ENCODE measurements at regions not wholly inside any gene's neighbourhood (a gene's known extent, or its start where the extent isn't known, plus 50 kb on each side); places are given as distances from the start of the nearest gene placed in this dataset.

DNA sequence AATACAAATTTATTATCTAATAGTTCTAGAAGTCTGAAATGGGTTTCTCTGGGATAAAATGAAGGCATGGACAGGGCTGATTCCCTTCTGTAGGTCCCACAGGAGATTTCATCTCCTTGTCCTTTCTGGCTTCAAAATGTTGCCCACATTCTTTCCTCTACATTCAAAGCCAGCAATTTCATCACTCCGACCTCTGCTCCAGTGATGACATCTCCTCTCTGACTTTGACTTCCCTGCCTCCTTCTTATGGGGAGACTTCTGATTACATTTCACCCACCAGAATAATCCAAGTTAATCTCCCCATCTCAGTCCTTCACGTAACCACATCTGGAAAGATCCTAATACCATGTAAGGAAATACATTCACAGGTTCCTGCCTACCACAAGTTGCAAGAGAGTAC, 358.0 kb upstream of the C1orf87 start:
- ATAC-seq (replicated peaks in 1 of 4), result no peak
- peaks cover 11 to 16% (median 13%) of the 10 kb centered on the region in 3 donors for H3K9me3 Mint-ChIP-seq
- Histone ChIP-seq H3K27me3 (replicated peaks in 1 of 2; ENCODE audit: control insufficient read depth in 2 of 2, extremely low read depth in 1 of 2, insufficient read depth in 2 of 2, low read length in 1 of 2) (no peaks in the 10 kb centered on the region), H3K27ac (ENCODE audit: low read length) (no peak overlapping the region), H3K36me3 (ENCODE audit: control insufficient read depth in 2 of 2, extremely low read depth in 1 of 2, insufficient read depth in 1 of 2, low read length in 1 of 2) (no peaks in the 10 kb centered on the region), H3K4me3 (ENCODE audit: control insufficient read depth in 1 of 2, extremely low read depth in 1 of 2, low read length in 1 of 2) (no peak overlapping the region), H3K9me3 (no peaks in the 10 kb centered on the region), H3K4me1 (ENCODE audit: control insufficient read depth in 1 of 2, extremely low read depth in 1 of 2, insufficient read depth in 2 of 2, low read length in 2 of 2) (no peaks in the 10 kb centered on the region)
- no peak overlapping the region for H3K27ac Mint-ChIP-seq
- H3K4me1 Mint-ChIP-seq, result no peaks in the 10 kb centered on the region
- DNase-seq, result no peak
- H3K4me3 Mint-ChIP-seq, result no peak overlapping the region
- CTCF ChIA-PET, result no interaction called here
- no peaks in the 10 kb centered on the region for H3K27me3 Mint-ChIP-seq
- H3K36me3 Mint-ChIP-seq, result no peaks in the 10 kb centered on the region
- WGBS (ENCODE audit: insufficient coverage), result 100% methylated on average over 1 of the region's 2 CpGs
- POLR2A ChIA-PET, result no interaction called here

DNA sequence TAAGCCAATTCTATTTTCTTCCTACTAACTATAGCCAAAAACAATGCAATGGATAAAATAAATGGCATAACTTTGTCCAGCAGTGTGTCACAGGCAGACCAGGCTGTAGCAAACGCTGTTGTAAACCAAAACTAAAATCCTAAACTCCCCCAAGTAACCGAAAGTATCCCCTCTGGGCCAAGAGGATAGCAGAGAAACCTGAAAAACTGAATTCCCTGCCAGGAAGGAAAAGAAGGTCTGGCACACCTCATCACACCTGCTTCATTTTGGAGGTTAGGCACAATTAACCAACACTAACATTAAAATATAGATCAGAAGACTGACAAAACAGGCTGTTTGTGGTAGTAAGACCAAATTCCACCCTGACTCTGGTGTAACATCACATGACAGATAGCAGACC, 356.8 kb upstream of the C1orf87 start:
- no peak overlapping the region for H3K27ac ChIP-seq (ENCODE audit: low read length)
- H3K9me3 Mint-ChIP-seq, result peaks cover 4 to 10% (median 5%) of the 10 kb centered on the region in 3 donors
- DNase-seq (no peak), ATAC-seq (replicated peaks in 1 of 4) (no peak)
- no peak overlapping the region for H3K4me3 Mint-ChIP-seq
- H3K9me3 ChIP-seq, result no peaks in the 10 kb centered on the region
- 70% methylated on average over 2 of the region's 2 CpGs for WGBS (ENCODE audit: insufficient coverage)
- POLR2A ChIA-PET, result no interaction called here
- H3K27ac Mint-ChIP-seq, result no peak overlapping the region
- H3K36me3 Mint-ChIP-seq, result no peaks in the 10 kb centered on the region
- H3K4me1 Mint-ChIP-seq, result no peaks in the 10 kb centered on the region
- no peaks in the 10 kb centered on the region for H3K36me3 ChIP-seq (ENCODE audit: control insufficient read depth in 2 of 2, extremely low read depth in 1 of 2, insufficient read depth in 1 of 2, low read length in 1 of 2)
- no peak overlapping the region for H3K4me3 ChIP-seq (ENCODE audit: control insufficient read depth in 1 of 2, extremely low read depth in 1 of 2, low read length in 1 of 2)
- H3K27me3 Mint-ChIP-seq, result no peaks in the 10 kb centered on the region
- no peaks in the 10 kb centered on the region for H3K27me3 ChIP-seq (replicated peaks in 1 of 2; ENCODE audit: control insufficient read depth in 2 of 2, extremely low read depth in 1 of 2, insufficient read depth in 2 of 2, low read length in 1 of 2)
- no peaks in the 10 kb centered on the region for H3K4me1 ChIP-seq (ENCODE audit: control insufficient read depth in 1 of 2, extremely low read depth in 1 of 2, insufficient read depth in 2 of 2, low read length in 2 of 2)
- CTCF ChIA-PET, result no interaction called here

DNA sequence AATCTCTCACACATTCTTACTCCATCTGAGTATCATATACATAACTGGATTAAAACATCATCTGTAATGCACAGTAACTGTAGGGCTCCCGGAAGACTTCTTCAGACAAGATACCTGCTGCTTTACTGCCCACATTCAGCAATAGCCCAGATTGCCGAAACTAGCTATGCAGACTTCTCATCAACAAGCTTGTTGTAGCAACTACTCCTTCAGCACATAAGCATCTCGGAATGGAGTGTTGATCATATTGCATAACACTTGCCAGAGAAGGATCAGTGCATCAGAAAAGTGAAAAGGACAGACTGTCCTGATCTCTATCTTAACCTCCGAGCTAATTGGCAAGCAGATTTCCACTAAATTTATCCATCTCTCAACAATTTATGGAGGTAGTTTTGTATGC, 354.6 kb upstream of the C1orf87 start:
- Histone ChIP-seq H3K36me3 (ENCODE audit: control insufficient read depth in 2 of 2, extremely low read depth in 1 of 2, insufficient read depth in 1 of 2, low read length in 1 of 2) (no peaks in the 10 kb centered on the region), H3K27me3 (replicated peaks in 1 of 2; ENCODE audit: control insufficient read depth in 2 of 2, extremely low read depth in 1 of 2, insufficient read depth in 2 of 2, low read length in 1 of 2) (no peaks in the 10 kb centered on the region), H3K9me3 (no peaks in the 10 kb centered on the region), H3K4me1 (ENCODE audit: control insufficient read depth in 1 of 2, extremely low read depth in 1 of 2, insufficient read depth in 2 of 2, low read length in 2 of 2) (no peaks in the 10 kb centered on the region), H3K27ac (ENCODE audit: low read length) (no peak overlapping the region), H3K4me3 (ENCODE audit: control insufficient read depth in 1 of 2, extremely low read depth in 1 of 2, low read length in 1 of 2) (no peak overlapping the region)
- ATAC-seq (replicated peaks in 1 of 4) (no peak), DNase-seq (no peak)
- H3K4me3 Mint-ChIP-seq, result no peak overlapping the region
- 100% methylated on average over 2 of the region's 4 CpGs for WGBS (ENCODE audit: insufficient coverage)
- ChIA-PET CTCF (no interaction called here), POLR2A (no interaction called here)
- H3K9me3 Mint-ChIP-seq, result peaks cover 0 to 3% (median 0%) of the 10 kb centered on the region in 3 donors
- no peaks in the 10 kb centered on the region for H3K4me1 Mint-ChIP-seq
- no peaks in the 10 kb centered on the region for H3K36me3 Mint-ChIP-seq
- H3K27ac Mint-ChIP-seq, result no peak overlapping the region
- no peaks in the 10 kb centered on the region for H3K27me3 Mint-ChIP-seq

DNA sequence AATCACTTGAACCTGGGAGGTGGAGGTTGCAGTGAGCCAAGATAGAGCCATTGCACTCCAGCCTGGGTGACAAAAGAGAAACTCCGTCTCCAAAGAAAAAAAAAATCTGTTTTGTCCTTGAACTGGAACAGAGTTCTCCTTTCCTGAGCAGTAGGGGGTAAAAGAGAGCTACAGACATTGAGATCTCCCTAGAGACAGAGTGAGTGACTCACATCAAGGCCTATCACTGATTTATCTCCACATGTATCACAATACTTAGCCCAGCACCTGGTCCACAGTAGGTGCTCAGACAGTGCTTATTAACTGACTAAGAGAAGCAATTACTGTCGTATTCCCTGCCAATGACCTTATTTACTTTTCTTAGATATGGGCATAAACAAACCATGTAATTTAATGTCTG, 354.1 kb upstream of the C1orf87 start:
- POLR2A ChIA-PET, result no interaction called here
- H3K9me3 Mint-ChIP-seq, result peaks cover 0 to 3% (median 0%) of the 10 kb centered on the region in 3 donors
- 80% methylated on average over 1 of the region's 2 CpGs for WGBS (ENCODE audit: insufficient coverage)
- H3K27me3 Mint-ChIP-seq, result no peaks in the 10 kb centered on the region
- H3K27ac ChIP-seq (ENCODE audit: low read length), result no peak overlapping the region
- CTCF ChIA-PET, result no interaction called here
- no peaks in the 10 kb centered on the region for H3K27me3 ChIP-seq (replicated peaks in 1 of 2; ENCODE audit: control insufficient read depth in 2 of 2, extremely low read depth in 1 of 2, insufficient read depth in 2 of 2, low read length in 1 of 2)
- no peak overlapping the region for H3K27ac Mint-ChIP-seq
- H3K4me3 ChIP-seq (ENCODE audit: control insufficient read depth in 1 of 2, extremely low read depth in 1 of 2, low read length in 1 of 2), result no peak overlapping the region
- no peaks in the 10 kb centered on the region for H3K36me3 Mint-ChIP-seq
- H3K4me3 Mint-ChIP-seq, result no peak overlapping the region
- no peaks in the 10 kb centered on the region for H3K4me1 ChIP-seq (ENCODE audit: control insufficient read depth in 1 of 2, extremely low read depth in 1 of 2, insufficient read depth in 2 of 2, low read length in 2 of 2)
- no peak for ATAC-seq (replicated peaks in 1 of 4)
- H3K4me1 Mint-ChIP-seq, result no peaks in the 10 kb centered on the region
- no peak for DNase-seq
- H3K36me3 ChIP-seq (ENCODE audit: control insufficient read depth in 2 of 2, extremely low read depth in 1 of 2, insufficient read depth in 1 of 2, low read length in 1 of 2), result no peaks in the 10 kb centered on the region
- no peaks in the 10 kb centered on the region for H3K9me3 ChIP-seq

GRCh38 chr1:60427194-60427593, 353.6 kb upstream of the C1orf87 start:
- ATAC-seq (replicated peaks in 1 of 4), result no peak
- ChIA-PET CTCF (no interaction called here), POLR2A (no interaction called here)
- Histone ChIP-seq H3K4me1 (ENCODE audit: control insufficient read depth in 1 of 2, extremely low read depth in 1 of 2, insufficient read depth in 2 of 2, low read length in 2 of 2) (no peaks in the 10 kb centered on the region), H3K27ac (ENCODE audit: low read length) (no peak overlapping the region), H3K27me3 (replicated peaks in 1 of 2; ENCODE audit: control insufficient read depth in 2 of 2, extremely low read depth in 1 of 2, insufficient read depth in 2 of 2, low read length in 1 of 2) (no peaks in the 10 kb centered on the region), H3K4me3 (ENCODE audit: control insufficient read depth in 1 of 2, extremely low read depth in 1 of 2, low read length in 1 of 2) (no peak overlapping the region), H3K9me3 (no peaks in the 10 kb centered on the region), H3K36me3 (ENCODE audit: control insufficient read depth in 2 of 2, extremely low read depth in 1 of 2, insufficient read depth in 1 of 2, low read length in 1 of 2) (no peaks in the 10 kb centered on the region)
- no peaks in the 10 kb centered on the region for H3K4me1 Mint-ChIP-seq
- no peaks in the 10 kb centered on the region for H3K36me3 Mint-ChIP-seq
- no peak overlapping the region for H3K27ac Mint-ChIP-seq
- peaks cover 0 to 3% (median 0%) of the 10 kb centered on the region in 3 donors for H3K9me3 Mint-ChIP-seq
- H3K27me3 Mint-ChIP-seq, result no peaks in the 10 kb centered on the region
- H3K4me3 Mint-ChIP-seq, result no peak overlapping the region
- 71% methylated on average over 4 of the region's 4 CpGs for WGBS (ENCODE audit: insufficient coverage)
- no peak for DNase-seq

DNA sequence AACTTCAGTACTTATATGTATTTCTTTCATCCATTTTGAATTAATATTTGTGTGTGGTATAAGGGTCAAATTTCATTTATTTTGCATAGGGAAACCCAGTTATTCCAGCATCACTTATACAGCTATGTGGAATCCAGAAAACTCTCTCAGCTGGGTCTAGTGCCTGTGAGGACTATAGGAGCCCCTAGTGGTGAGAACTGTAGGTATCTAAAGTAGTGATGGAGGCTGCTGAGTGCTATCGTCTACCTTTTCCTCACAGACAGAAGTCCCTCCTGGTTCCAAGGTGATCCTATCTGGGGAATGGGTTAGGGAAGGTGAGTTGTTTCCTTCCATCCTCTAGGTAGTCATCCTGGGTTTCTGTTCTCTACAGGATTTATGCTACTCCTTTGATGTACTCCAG, 352.0 kb upstream of the C1orf87 start:
- Mint-ChIP-seq H3K4me1 (no peaks in the 10 kb centered on the region), H3K36me3 (no peaks in the 10 kb centered on the region), H3K27me3 (no peaks in the 10 kb centered on the region), H3K4me3 (no peak overlapping the region), H3K27ac (no peak overlapping the region), H3K9me3 (peaks cover 0 to 4% (median 3%) of the 10 kb centered on the region in 3 donors)
- Histone ChIP-seq H3K4me3 (ENCODE audit: control insufficient read depth in 1 of 2, extremely low read depth in 1 of 2, low read length in 1 of 2) (no peak overlapping the region), H3K27me3 (replicated peaks in 1 of 2; ENCODE audit: control insufficient read depth in 2 of 2, extremely low read depth in 1 of 2, insufficient read depth in 2 of 2, low read length in 1 of 2) (no peaks in the 10 kb centered on the region), H3K4me1 (ENCODE audit: control insufficient read depth in 1 of 2, extremely low read depth in 1 of 2, insufficient read depth in 2 of 2, low read length in 2 of 2) (no peaks in the 10 kb centered on the region), H3K36me3 (ENCODE audit: control insufficient read depth in 2 of 2, extremely low read depth in 1 of 2, insufficient read depth in 1 of 2, low read length in 1 of 2) (no peaks in the 10 kb centered on the region), H3K27ac (ENCODE audit: low read length) (no peak overlapping the region), H3K9me3 (no peaks in the 10 kb centered on the region)
- ATAC-seq (replicated peaks in 1 of 4), result no peak
- DNase-seq, result no peak
- ChIA-PET CTCF (no interaction called here), POLR2A (interaction anchor here in 1 of 2 donors (0.6 kb wide), 1 partner anchor 22 kb away, joined by 3 read pairs; no protein-coding TSS in a partner anchor)
- no CpG with 5 or more reads among the region's 1 CpG for WGBS (ENCODE audit: insufficient coverage)

- H3K9me3 ChIP-seq, result no peaks in the 10 kb centered on the region
- no peak overlapping the region for H3K4me3 ChIP-seq (ENCODE audit: control insufficient read depth in 1 of 2, extremely low read depth in 1 of 2, low read length in 1 of 2)
- no peaks in the 10 kb centered on the region for H3K4me1 ChIP-seq (ENCODE audit: control insufficient read depth in 1 of 2, extremely low read depth in 1 of 2, insufficient read depth in 2 of 2, low read length in 2 of 2)
- no CpG with 5 or more reads among the region's 5 CpGs for WGBS (ENCODE audit: insufficient coverage)
- H3K27ac ChIP-seq (ENCODE audit: low read length), result no peak overlapping the region
- no peak overlapping the region for H3K4me3 Mint-ChIP-seq
- no peaks in the 10 kb centered on the region for H3K36me3 Mint-ChIP-seq
- ATAC-seq (replicated peaks in 1 of 4) (no peak), DNase-seq (no peak)
- CTCF ChIA-PET, result no interaction called here
- peaks cover 0 to 4% (median 0%) of the 10 kb centered on the region in 3 donors for H3K9me3 Mint-ChIP-seq
- no peaks in the 10 kb centered on the region for H3K27me3 Mint-ChIP-seq
- POLR2A ChIA-PET, result no interaction called here
- H3K27me3 ChIP-seq (replicated peaks in 1 of 2; ENCODE audit: control insufficient read depth in 2 of 2, extremely low read depth in 1 of 2, insufficient read depth in 2 of 2, low read length in 1 of 2), result no peaks in the 10 kb centered on the region
- no peaks in the 10 kb centered on the region for H3K4me1 Mint-ChIP-seq
- H3K27ac Mint-ChIP-seq, result no peak overlapping the region
- no peaks in the 10 kb centered on the region for H3K36me3 ChIP-seq (ENCODE audit: control insufficient read depth in 2 of 2, extremely low read depth in 1 of 2, insufficient read depth in 1 of 2, low read length in 1 of 2)
Observed at GRCh38 chr1:60423146-60423780, 349.7 kb upstream of the C1orf87 start.
